Coronary artery (tissue), 2 donors: ENCODE measurements at regions not wholly inside any gene's neighbourhood (a gene's known extent, or its start where the extent isn't known, plus 50 kb on each side); places are given as distances from the start of the nearest gene placed in this dataset.
"Not testable (repeated sequence)": the region's sequence is repeated elsewhere in the genome, so short reads cannot be mapped to it uniquely, and the experiment has no call there.

Source experiments
- DNase-seq: peaks from one replicate; pipeline ENCODE4 v3.0.0-alpha.2; 2017; ENCODE audit warnings: low spot score
- H3K27ac ChIP-seq, 2 donors: fragments of 200-600 bp; sonication (generic); one replicate each; pipeline ENCODE4 v1.5.1; 2016 to 2019
- H3K4me3 ChIP-seq: fragments of 200-600 bp; sonication (generic); 2 replicates; pipeline ENCODE4 v1.5.1; 2016; ENCODE audit warnings: mild to moderate bottlenecking, moderate library complexity
- TF ChIP-seq, protein P1 (sequence below): fragments of 200-600 bp; sonication (generic); IDR thresholded peaks from one replicate; pipeline ENCODE4 v1.5.1; 2019; ENCODE audit warnings: antibody characterized with exemption

DNA sequence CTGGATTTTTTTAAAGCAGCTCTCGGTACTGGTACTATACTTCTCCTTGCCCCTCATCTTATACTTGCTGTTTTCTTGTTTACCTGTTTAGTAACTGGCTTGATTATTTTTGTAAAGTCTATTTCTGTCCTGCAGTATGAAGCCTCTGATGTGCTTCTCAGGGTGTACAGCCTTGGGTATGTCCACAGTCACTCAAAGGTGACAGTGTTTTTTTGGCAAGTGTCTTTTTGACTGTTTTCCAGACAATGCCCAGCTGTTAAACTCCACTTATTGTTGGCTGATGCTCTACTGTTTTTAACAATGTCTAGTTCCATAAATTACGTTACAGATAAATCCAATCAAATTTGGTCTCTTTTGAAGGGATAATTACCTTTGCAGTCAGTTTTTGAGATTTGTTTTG, 475.2 kb downstream of the JRKL start:
- TF ChIP-seq, protein P1, sequence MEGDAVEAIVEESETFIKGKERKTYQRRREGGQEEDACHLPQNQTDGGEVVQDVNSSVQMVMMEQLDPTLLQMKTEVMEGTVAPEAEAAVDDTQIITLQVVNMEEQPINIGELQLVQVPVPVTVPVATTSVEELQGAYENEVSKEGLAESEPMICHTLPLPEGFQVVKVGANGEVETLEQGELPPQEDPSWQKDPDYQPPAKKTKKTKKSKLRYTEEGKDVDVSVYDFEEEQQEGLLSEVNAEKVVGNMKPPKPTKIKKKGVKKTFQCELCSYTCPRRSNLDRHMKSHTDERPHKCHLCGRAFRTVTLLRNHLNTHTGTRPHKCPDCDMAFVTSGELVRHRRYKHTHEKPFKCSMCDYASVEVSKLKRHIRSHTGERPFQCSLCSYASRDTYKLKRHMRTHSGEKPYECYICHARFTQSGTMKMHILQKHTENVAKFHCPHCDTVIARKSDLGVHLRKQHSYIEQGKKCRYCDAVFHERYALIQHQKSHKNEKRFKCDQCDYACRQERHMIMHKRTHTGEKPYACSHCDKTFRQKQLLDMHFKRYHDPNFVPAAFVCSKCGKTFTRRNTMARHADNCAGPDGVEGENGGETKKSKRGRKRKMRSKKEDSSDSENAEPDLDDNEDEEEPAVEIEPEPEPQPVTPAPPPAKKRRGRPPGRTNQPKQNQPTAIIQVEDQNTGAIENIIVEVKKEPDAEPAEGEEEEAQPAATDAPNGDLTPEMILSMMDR = no peak
- DNase-seq = no peak
- no peak overlapping the region for H3K4me3 ChIP-seq
- H3K27ac ChIP-seq = no peak overlapping the region

DNA sequence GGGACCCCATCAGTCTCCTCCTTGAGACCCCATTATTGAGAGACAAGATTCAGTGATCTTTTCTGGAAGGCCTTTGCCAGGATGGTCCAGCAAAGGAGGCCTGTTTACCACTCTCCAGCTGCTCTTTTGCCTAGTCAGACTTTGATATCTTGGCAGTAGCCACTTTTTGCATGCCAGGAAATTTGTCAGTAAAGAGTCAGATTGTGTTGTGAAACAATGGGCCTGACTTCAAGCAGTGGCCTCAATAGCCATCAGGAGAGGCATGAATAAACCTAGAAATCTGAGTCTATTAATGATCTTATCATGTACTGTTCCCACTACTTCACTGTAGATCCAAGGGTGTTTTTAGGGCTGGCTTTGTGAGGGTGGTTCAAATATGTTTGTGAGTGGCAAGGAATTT, 479.4 kb downstream of the JRKL start:
- DNase-seq = no peak
- TF ChIP-seq, protein P1 = no peak
- H3K4me3 ChIP-seq = no peak overlapping the region
- no peak overlapping the region for H3K27ac ChIP-seq

DNA sequence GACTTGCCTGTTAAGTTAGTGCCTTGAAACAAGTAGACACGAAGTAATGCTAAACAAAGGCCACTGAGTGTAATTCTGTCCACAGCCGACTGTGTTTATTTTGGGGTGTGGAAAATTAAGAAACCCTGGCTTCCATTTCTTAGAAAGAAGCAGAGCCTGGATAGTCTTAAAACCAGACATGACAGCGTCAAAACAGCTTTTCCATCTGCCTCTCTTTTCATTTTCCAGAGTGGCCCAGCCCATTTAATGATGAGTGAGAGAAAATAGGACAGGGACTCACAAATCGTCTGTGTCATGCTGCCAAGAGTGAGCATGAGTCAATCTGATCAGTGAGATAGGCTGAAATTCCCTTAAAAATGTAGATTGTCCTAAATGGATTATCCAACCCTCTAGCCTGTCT, 485.9 kb downstream of the JRKL start:
- DNase-seq = no peak
- H3K4me3 ChIP-seq = no peak overlapping the region
- TF ChIP-seq, protein P1 = no peak
- no peak overlapping the region for H3K27ac ChIP-seq

DNA sequence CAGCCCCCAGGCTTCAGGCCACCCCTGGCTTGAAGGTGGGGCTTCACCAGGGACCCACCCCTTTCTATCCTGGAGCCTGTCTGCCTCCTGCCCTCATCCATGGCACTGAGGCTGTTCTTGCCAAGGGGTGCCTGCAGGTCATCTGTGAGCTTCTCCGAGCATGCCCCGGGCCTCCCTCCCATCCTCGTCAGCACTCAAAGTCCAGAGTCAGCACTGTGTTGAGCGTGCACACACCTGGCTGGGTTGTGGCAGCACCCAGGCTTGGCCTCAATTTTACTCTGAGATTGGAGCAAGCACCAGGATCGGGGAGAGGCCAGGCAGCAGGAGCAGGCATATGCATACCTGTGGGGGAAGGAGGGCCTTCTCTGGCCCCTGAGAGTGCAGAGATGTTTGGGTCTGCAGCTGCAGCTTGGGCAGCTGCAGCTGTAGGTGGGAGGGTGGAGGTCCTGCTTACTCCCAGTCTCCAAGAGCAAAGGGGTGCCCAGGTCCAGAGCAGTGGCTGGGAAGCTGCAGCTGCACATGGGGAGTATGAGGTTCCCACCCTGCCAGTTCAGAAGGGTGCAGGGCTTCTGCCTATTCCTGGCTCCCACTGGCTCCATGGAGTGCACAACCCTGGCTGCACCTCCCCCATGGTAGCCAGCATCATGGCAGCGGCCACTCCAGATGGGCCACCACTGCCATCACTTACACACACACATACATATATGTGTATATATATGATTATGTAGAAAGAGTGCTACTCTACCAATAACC, 488.7 kb downstream of the JRKL start:
- Histone ChIP-seq H3K4me3 (no peak overlapping the region), H3K27ac (no peak overlapping the region)
- TF ChIP-seq, protein P1 = no peak
- no peak for DNase-seq

DNA sequence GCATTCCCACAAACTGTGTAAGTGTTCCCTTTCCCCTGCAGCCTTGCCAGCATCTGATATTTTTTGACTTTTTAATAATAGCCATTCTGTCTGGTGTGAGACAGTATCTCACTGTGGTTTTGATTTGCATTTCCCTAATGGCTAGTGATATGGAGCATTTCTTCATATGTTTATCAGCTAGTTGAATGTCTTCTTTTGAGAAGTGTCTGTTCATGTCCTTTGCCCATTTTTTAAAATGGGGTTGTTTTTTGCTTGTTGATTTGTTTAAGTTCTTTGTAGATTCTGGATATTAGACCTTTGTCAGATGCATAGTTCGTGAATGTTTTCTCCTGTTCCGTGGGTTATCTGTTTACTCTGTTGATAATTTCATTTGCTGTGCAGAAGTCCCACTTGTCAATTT, 492.8 kb downstream of the JRKL start:
- not testable (repeated sequence) for DNase-seq, H3K27ac ChIP-seq, H3K4me3 ChIP-seq

DNA sequence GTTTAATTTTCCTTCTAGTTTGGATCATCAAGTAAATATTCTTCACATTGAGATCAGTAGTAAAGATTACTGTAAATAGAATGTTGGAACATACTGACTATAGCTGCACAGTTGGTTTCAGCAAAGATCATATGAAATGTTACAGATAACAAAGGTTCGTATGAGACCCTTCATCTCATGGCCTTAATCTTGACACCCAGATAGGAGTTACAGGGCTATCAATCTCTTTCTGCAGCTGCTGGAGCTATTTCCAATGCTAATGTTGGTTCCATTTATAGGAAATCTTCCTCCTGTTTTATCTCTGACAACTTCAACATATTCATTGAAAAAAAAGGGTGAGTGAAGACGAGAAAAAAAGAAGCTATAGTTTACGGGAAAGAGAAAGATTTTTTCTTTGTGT, 495.6 kb downstream of the JRKL start:
- no peak overlapping the region for H3K27ac ChIP-seq
- H3K4me3 ChIP-seq = no peak overlapping the region
- TF ChIP-seq, protein P1 = no peak
- no peak for DNase-seq

DNA sequence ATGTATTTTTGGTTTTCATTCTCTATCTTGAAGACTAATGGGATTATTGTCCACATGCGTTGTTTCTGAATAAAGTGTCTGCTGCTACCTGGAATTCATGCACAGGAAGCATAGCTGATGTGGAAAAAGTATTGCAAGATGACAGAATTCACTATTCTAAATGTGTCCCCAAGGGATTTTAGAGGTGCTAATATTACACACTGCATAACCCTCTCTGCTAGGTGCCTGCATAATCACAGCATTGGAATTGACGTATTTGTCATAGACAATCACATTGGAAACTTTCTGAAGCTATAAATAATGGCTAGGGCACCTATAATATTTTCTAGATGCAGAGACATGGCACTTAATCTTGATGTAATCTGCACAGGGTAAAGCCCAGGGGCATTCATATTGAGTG, 496.1 kb downstream of the JRKL start:
- H3K27ac ChIP-seq = no peak overlapping the region
- TF ChIP-seq, protein P1 = no peak
- DNase-seq = no peak
- H3K4me3 ChIP-seq = no peak overlapping the region
